CD4-positive, alpha-beta T cell treated with Interleukin-2 at 100 ng/mL for 4 hours (primary cell): ENCODE measurements at regions not wholly inside any gene's neighbourhood (a gene's known extent, or its start where the extent isn't known, plus 50 kb on each side); places are given as distances from the start of the nearest gene placed in this dataset.
"Not testable (repeated sequence)": the region's sequence is repeated elsewhere in the genome, so short reads cannot be mapped to it uniquely, and the experiment has no call there.

Source experiments
- DNase-seq: peaks from one replicate; pipeline ENCODE4 v3.0.0-alpha.2; 2020; ENCODE audit warnings: low spot score

GRCh38 chr18:39296293-39296888 lies 1730.8 kb upstream of the CELF4 start:
- no peak for DNase-seq

GRCh38 chr18:39276764-39277163 lies 1711.2 kb upstream of the CELF4 start:
- no peak for DNase-seq

GRCh38 chr18:39274535-39274934 lies 1708.9 kb upstream of the CELF4 start:
- DNase-seq, result no peak

GRCh38 chr18:39272230-39272629 lies 1706.6 kb upstream of the CELF4 start:
- DNase-seq, result no peak

- no peak for DNase-seq
Observed at GRCh38 chr18:39271654-39272053, 1706.1 kb upstream of the CELF4 start.

GRCh38 chr18:39260565-39260964 lies 1695.0 kb upstream of the CELF4 start:
- DNase-seq, result no peak

GRCh38 chr18:39259736-39260135 lies 1694.1 kb upstream of the CELF4 start:
- DNase-seq, result no peak

GRCh38 chr18:39244242-39244641 lies 1678.6 kb upstream of the CELF4 start:
- no peak for DNase-seq

- DNase-seq, result no peak
Observed at GRCh38 chr18:39241534-39241933, 1675.9 kb upstream of the CELF4 start.

GRCh38 chr18:39238981-39239660 lies 1673.5 kb upstream of the CELF4 start:
- DNase-seq, result no peak

GRCh38 chr18:39235118-39235719 lies 1669.6 kb upstream of the CELF4 start:
- no peak for DNase-seq

- DNase-seq, result no peak
Observed at GRCh38 chr18:39232937-39233336, 1667.3 kb upstream of the CELF4 start.

- DNase-seq, result no peak
Observed at GRCh38 chr18:39232490-39232889, 1666.9 kb upstream of the CELF4 start.

GRCh38 chr18:39230086-39230803 lies 1664.6 kb upstream of the CELF4 start:
- no peak for DNase-seq

- DNase-seq, result not testable (repeated sequence)
Observed at GRCh38 chr18:39227769-39228168, 1662.2 kb upstream of the CELF4 start.

- DNase-seq, result no peak
Observed at GRCh38 chr18:39225373-39225772, 1659.8 kb upstream of the CELF4 start.

- no peak for DNase-seq
Observed at GRCh38 chr18:39223283-39223682, 1657.7 kb upstream of the CELF4 start.

GRCh38 chr18:39215920-39216319 lies 1650.3 kb upstream of the CELF4 start:
- DNase-seq, result no peak

GRCh38 chr18:39211461-39211860 lies 1645.9 kb upstream of the CELF4 start:
- DNase-seq, result no peak

GRCh38 chr18:39209173-39209572 lies 1643.6 kb upstream of the CELF4 start:
- no peak for DNase-seq

GRCh38 chr18:39208729-39209128 lies 1643.1 kb upstream of the CELF4 start:
- DNase-seq, result no peak

GRCh38 chr18:39208190-39208589 lies 1642.6 kb upstream of the CELF4 start:
- no peak for DNase-seq
